HUES64 (cell line): ENCODE measurements at regions not wholly inside any gene's neighbourhood (a gene's known extent, or its start where the extent isn't known, plus 50 kb on each side); places are given as distances from the start of the nearest gene placed in this dataset.
A peak's percentile ranks its signal among the peaks of the same experiment; 100 is the strongest.
"Not testable (repeated sequence)": the region's sequence is repeated elsewhere in the genome, so short reads cannot be mapped to it uniquely, and the experiment has no call there.

Source experiments
- H3K27ac ChIP-seq: 2 replicates; pipeline ENCODE4 v1.7.0; 2013; ENCODE audit warnings: low read depth, low read length, inconsistent platforms
- H3K27me3 ChIP-seq: 2 replicates; pipeline ENCODE4 v1.6.1; 2013; ENCODE audit warnings: mild to moderate bottlenecking, low read length; ENCODE audit not compliant: insufficient read depth
- H3K36me3 ChIP-seq: 2 replicates; pipeline ENCODE4 v1.6.1; 2013; ENCODE audit warnings: mild to moderate bottlenecking, low read length; ENCODE audit not compliant: insufficient read depth
- H3K4me1 ChIP-seq: 2 replicates; pipeline ENCODE4 v1.6.1; 2013; ENCODE audit warnings: mild to moderate bottlenecking, low read length, moderate library complexity; ENCODE audit not compliant: insufficient read depth
- H3K4me3 ChIP-seq: 2 replicates; pipeline ENCODE4 v1.5.1; 2013; ENCODE audit warnings: mild to moderate bottlenecking, low read length, moderate library complexity
- H3K9ac ChIP-seq: 2 replicates; pipeline ENCODE4 v1.6.1; 2013; ENCODE audit warnings: mild to moderate bottlenecking, low read depth, low read length
- H3K9me3 ChIP-seq: 2 replicates; pipeline ENCODE4 v1.6.1; 2013; ENCODE audit warnings: low read depth, low read length; ENCODE audit not compliant: insufficient read depth
- WGBS: fragments of 150-250, 120-280 bp; methylation state at CpG from one replicate; pipeline ENCODE4 v1.1.7; 2013; ENCODE audit warnings: missing lambda C conversion rate; 5-methylcytosine and 5-hydroxymethylcytosine counted together

- WGBS = 52% methylated on average over 3 of the region's 3 CpGs
- Histone ChIP-seq H3K9me3 (no peaks in the 10 kb centered on the region), H3K9ac (no peak overlapping the region), H3K4me3 (peak overlapping the region; percentile 21), H3K27me3 (no peaks in the 10 kb centered on the region), H3K36me3 (no peaks in the 10 kb centered on the region), H3K27ac (peak overlapping the region; percentile 87; the same call in 1 of the 2 replicates), H3K4me1 (peaks cover 34% of the 10 kb centered on the region)
These were observed 790.3 kb downstream of the SLITRK5 start for GRCh38 chr13:88461272-88462009.

DNA sequence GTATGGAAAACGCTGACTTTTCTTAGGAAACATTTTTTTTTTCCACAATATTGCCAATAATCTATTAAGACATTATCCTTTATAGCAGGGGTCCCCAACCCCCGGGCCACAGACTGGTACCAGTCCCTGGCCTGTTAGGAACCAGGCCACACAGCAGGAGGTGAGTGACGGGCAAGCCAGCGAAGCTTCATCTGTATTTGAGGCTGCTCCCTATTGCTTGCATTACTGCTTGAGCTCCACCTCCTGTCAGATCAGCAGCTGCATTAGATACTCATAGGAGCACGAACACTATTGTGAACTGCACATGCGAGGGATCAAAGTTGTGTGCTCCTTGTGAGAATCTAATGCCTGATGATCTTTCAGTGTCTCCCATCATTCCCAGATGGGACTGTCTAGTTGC lies 793.7 kb downstream of the SLITRK5 start:
- H3K36me3 ChIP-seq = no peaks in the 10 kb centered on the region
- H3K9me3 ChIP-seq = no peaks in the 10 kb centered on the region
- H3K4me1 ChIP-seq = peaks cover 31% of the 10 kb centered on the region
- H3K27ac ChIP-seq = no peak overlapping the region
- WGBS = 94% methylated on average over 6 of the region's 6 CpGs
- H3K9ac ChIP-seq = no peak overlapping the region
- no peak overlapping the region for H3K4me3 ChIP-seq
- H3K27me3 ChIP-seq = no peaks in the 10 kb centered on the region

DNA sequence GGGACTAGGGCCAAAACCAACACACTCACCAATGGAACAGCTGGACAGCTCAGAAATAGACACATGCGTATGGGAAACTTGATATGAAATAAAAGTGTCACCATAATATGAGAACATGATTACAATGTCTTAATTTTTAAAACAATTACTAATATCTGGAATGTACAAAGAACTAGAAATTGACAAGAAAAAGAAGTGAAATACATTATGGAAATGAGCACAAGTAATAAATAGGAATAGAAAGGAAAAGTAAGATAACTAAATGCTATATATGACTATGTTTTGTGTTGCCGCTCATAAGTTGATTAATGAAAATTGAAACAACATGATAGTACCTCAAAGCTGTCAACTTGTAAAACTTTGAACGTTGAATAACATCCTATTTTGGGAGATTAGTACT lies 801.1 kb downstream of the SLITRK5 start:
- H3K9me3 ChIP-seq = no peaks in the 10 kb centered on the region
- no peak overlapping the region for H3K27ac ChIP-seq
- no peak overlapping the region for H3K4me3 ChIP-seq
- H3K27me3 ChIP-seq = no peaks in the 10 kb centered on the region
- WGBS = 100% methylated on average over 2 of the region's 3 CpGs
- H3K9ac ChIP-seq = no peak overlapping the region
- H3K4me1 ChIP-seq = no peaks in the 10 kb centered on the region
- H3K36me3 ChIP-seq = no peaks in the 10 kb centered on the region

GRCh38 chr13:88483202-88483601 lies 812.0 kb downstream of the SLITRK5 start:
- Histone ChIP-seq H3K36me3 (no peaks in the 10 kb centered on the region), H3K9ac (no peak overlapping the region), H3K4me3 (no peak overlapping the region), H3K9me3 (peaks cover 8% of the 10 kb centered on the region), H3K27ac (no peak overlapping the region), H3K27me3 (no peaks in the 10 kb centered on the region), H3K4me1 (peaks cover 14% of the 10 kb centered on the region; the same call in 1 of the 2 replicates)
- 91% methylated on average over 1 of the region's 1 CpG for WGBS

DNA sequence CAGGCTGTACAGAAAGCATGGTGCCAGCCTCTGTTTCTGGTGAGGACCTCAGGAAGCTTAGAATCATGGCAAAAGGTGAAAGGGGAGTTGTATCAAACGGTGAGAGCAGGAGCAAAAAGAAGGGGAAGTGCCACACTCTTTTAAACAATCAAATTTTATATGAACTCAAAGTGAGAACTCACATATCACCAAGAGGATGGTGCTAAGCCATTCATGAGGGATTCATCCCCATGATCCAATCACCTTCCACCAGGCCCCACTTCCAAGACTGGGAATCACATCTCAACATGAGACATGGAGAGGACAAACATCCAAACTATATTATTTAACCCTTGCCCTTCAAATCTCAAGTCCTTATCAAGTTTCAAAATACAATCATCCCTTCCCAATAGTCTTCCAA lies 836.7 kb downstream of the SLITRK5 start:
- H3K4me3 ChIP-seq = no peak overlapping the region
- no peak overlapping the region for H3K27ac ChIP-seq
- 100% methylated on average over 1 of the region's 1 CpG for WGBS
- peaks cover 16% of the 10 kb centered on the region for H3K4me1 ChIP-seq
- H3K9ac ChIP-seq = no peak overlapping the region
- H3K27me3 ChIP-seq = no peaks in the 10 kb centered on the region
- peaks cover 33% of the 10 kb centered on the region for H3K9me3 ChIP-seq
- H3K36me3 ChIP-seq = no peaks in the 10 kb centered on the region; the same call in 1 of the 2 replicates

- H3K36me3 ChIP-seq, H3K9ac ChIP-seq: not testable (repeated sequence)
- 82% methylated on average over 1 of the region's 3 CpGs for WGBS
These were observed 841.8 kb downstream of the SLITRK5 start for GRCh38 chr13:88512993-88513392.

DNA sequence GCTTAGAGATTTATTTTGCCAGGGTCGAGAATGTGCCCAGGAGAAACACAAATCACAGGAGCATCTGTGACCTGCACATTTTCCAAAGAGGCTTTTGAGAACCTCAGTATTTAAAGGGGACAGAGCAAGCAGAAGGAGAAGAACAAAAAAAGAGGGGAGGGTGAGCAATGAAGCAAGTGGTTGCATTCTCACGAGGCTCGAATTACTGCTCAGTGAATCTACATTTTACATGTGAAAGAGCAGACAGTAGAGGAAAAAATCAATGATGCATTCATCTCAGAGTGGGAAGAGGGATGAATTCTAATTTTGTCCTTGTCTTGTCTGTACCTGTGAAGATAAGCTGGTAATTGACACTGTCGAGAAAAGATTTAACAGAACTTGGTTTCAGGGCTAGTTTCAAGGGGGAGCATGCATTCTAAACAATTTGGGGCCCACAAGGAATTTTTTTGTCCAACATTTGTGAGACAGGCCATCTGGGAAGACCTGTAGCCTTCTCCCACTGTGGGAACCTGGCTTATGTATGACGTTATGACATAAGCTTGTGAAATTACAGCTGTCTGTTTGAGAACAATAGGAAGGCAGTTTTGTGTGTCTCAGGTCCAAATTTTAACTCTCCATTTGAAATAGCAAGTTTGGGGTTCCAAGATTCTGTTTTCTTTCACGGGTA lies 855.1 kb downstream of the SLITRK5 start:
- Histone ChIP-seq H3K9me3 (peaks cover 13% of the 10 kb centered on the region), H3K4me1 (peaks cover 10% of the 10 kb centered on the region; the same call in 1 of the 2 replicates), H3K9ac (no peak overlapping the region), H3K36me3 (peaks cover 5% of the 10 kb centered on the region; the same call in 1 of the 2 replicates), H3K4me3 (no peak overlapping the region), H3K27me3 (no peaks in the 10 kb centered on the region), H3K27ac (no peak overlapping the region)
- WGBS = 91% methylated on average over 6 of the region's 6 CpGs

More at GRCh38 chr13:88512993-88513392, 841.8 kb downstream of the SLITRK5 start:
- peaks cover 16% of the 10 kb centered on the region for H3K4me1 ChIP-seq
- H3K4me3 ChIP-seq, H3K27me3 ChIP-seq, H3K27ac ChIP-seq: not testable (repeated sequence)
- peaks cover 19% of the 10 kb centered on the region for H3K9me3 ChIP-seq

GRCh38 chr13:88526853-88527215 lies 855.7 kb downstream of the SLITRK5 start:
- no peak overlapping the region for H3K9ac ChIP-seq
- peaks cover 5% of the 10 kb centered on the region; the same call in 1 of the 2 replicates for H3K36me3 ChIP-seq
- no peak overlapping the region for H3K27ac ChIP-seq
- peaks cover 13% of the 10 kb centered on the region for H3K9me3 ChIP-seq
- peaks cover 10% of the 10 kb centered on the region; the same call in 1 of the 2 replicates for H3K4me1 ChIP-seq
- no peak overlapping the region for H3K4me3 ChIP-seq
- 97% methylated on average over 6 of the region's 6 CpGs for WGBS
- H3K27me3 ChIP-seq = no peaks in the 10 kb centered on the region

DNA sequence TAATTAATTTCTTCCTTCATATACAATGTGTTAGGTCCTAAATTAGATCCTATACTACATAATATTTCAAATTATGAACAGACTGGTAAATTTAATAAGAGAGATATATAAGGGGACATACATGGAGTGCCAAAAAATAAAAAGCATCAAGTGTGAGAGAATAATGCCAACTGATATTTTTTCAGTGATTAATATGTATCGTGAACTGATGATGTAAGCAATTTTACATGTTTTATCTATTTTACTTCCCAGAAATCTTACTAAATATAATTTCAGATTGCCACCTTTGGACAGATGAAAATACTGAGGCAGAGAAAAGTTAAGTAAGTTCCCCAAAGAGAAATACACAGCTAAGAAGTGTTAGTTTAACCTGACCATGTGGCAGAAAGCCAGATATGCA lies 870.8 kb downstream of the SLITRK5 start:
- no CpG with 5 or more reads among the region's 1 CpG for WGBS
- Histone ChIP-seq H3K4me3 (no peak overlapping the region), H3K9ac (no peak overlapping the region), H3K27me3 (no peaks in the 10 kb centered on the region), H3K27ac (no peak overlapping the region), H3K36me3 (no peaks in the 10 kb centered on the region), H3K4me1 (no peaks in the 10 kb centered on the region), H3K9me3 (no peaks in the 10 kb centered on the region)

- Histone ChIP-seq H3K27me3 (no peaks in the 10 kb centered on the region), H3K9me3 (no peaks in the 10 kb centered on the region), H3K36me3 (no peaks in the 10 kb centered on the region), H3K4me1 (no peaks in the 10 kb centered on the region), H3K4me3 (no peak overlapping the region), H3K27ac (no peak overlapping the region), H3K9ac (no peak overlapping the region)
- WGBS = 53% methylated on average over 1 of the region's 1 CpG
These were observed 873.7 kb downstream of the SLITRK5 start for GRCh38 chr13:88544836-88545235.

DNA sequence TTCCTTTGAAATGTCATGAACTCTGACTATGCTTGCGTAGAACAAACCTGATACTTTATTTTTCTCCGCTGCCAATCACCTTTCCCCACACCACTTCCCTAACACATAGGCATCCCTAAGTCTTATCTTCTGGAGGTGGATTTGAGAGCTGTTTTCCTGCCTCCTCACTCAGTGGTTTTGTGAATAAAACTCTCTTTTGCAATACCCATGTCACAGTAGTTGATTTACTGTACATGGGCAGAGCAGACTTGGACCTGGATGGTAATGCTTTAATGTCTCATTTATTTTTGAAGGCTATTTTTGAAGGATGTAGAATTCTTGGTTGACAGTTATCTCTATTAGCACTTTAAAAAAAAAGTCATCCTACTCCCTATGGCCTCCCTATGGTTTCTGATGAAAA lies 881.8 kb downstream of the SLITRK5 start:
- Histone ChIP-seq H3K9me3 (no peaks in the 10 kb centered on the region), H3K4me1 (no peaks in the 10 kb centered on the region), H3K27ac (no peak overlapping the region), H3K9ac (no peak overlapping the region), H3K36me3 (no peaks in the 10 kb centered on the region), H3K27me3 (no peaks in the 10 kb centered on the region), H3K4me3 (no peak overlapping the region)
- WGBS = 95% methylated on average over 2 of the region's 2 CpGs
